ENCODE measurements at regions not wholly inside any gene's neighbourhood (a gene's known extent, or its start where the extent isn't known, plus 50 kb on each side); places are given as distances from the start of the nearest gene placed in this dataset.

DNA sequence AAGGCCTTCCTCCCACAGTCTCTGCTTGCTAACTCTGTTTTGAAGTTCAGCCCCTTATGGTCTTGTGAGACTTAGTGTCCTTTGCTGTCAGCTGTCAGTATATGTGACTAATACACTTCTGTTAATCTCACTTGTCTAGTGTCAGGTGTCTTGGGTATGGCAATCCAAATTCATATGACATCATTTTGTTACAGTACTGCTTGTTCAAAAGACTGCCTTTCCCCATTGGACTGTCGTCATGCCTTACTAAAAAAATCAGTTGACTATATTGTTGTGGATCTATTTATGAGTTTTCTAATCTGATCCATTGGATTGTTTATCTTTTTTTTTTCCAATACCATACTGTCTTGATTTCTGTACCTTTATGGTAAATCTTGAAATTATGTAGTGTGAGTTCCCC lies 611.4 kb upstream of the HS6ST1 start:
- no peak overlapping the region for H3K4me3 ChIP-seq (ENCODE audit: low read depth, low read length)
- TF ChIP-seq CTCF (IDR thresholded peaks at IDR 0.05; ENCODE audit: insufficient read depth, low read length) = no peak
- DNase-seq (ENCODE audit: low read depth) = no peak

GRCh38 chr2:128940378-128940777 lies 621.7 kb upstream of the HS6ST1 start:
- H3K4me3 ChIP-seq (ENCODE audit: low read depth, low read length) = no peak overlapping the region
- no peak for TF ChIP-seq CTCF (IDR thresholded peaks at IDR 0.05; ENCODE audit: insufficient read depth, low read length)
- DNase-seq (ENCODE audit: low read depth) = no peak

DNA sequence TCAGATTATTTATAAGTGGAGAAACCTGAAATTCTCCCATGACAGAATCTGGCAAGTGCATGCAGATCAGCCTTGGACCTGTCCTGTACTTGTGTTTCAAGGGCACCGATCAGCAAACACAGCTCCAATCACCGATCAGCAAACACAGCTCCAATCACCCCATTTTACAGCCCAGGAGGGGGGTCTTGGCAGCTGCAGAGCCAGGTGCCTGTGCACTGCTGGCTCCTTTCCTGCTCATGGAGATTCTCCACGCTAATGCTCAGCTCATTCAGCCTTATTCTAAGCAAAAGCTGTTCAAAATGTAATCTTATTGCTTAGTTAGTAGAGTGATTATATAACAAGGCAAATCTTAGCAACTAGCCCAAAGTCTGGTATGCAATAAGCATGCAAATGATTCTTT lies 623.1 kb upstream of the HS6ST1 start:
- DNase-seq (ENCODE audit: low read depth) = no peak
- no peak overlapping the region for H3K4me3 ChIP-seq (ENCODE audit: low read depth, low read length)
- no peak for TF ChIP-seq CTCF (IDR thresholded peaks at IDR 0.05; ENCODE audit: insufficient read depth, low read length)

- no peak for TF ChIP-seq CTCF (IDR thresholded peaks at IDR 0.05; ENCODE audit: insufficient read depth, low read length)
- no peak overlapping the region for H3K4me3 ChIP-seq (ENCODE audit: low read depth, low read length)
- no peak for DNase-seq (ENCODE audit: low read depth)
These were observed 630.7 kb upstream of the HS6ST1 start for GRCh38 chr2:128949360-128949759.

DNA sequence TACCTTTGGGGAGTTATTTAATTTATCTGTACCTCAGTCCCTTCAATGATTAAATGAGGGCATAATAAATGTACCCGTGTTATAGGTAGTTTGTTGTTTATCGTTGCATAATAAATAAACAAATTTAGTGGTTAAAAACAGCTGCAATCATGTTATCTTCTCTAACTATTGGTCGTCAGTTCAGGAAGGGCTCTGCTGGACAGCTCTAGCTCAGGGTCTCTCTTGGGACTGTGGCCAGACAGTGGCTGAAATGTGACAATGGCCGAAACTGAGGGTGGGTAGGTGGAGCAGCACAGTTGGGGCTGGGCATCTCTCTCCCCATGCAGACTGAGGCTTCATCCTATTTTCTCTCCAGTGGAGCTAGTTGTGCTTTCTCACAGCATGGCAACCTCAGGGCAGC lies 632.1 kb upstream of the HS6ST1 start:
- no peak for DNase-seq (ENCODE audit: low read depth)
- no peak for TF ChIP-seq CTCF (IDR thresholded peaks at IDR 0.05; ENCODE audit: insufficient read depth, low read length)
- H3K4me3 ChIP-seq (ENCODE audit: low read depth, low read length) = no peak overlapping the region

DNA sequence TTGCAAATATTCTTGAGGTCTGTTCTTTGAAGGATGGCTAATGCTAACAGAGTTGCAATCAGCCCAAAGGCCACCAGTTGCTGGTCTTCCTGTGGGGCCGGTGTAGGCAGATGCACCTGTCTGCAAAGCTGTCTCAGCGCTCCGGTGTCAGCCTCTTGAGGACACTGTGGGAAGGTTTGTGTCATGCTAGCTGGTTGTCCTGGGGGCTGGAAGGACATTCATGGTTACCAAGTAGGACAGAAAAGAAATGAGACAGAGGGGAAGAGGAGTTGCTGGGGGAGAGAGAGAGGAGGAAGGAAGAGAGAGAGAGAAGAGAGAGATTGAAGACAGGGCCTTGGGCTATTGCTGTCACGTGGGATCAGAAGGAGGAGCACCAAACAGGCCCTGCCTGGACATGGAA lies 639.6 kb upstream of the HS6ST1 start:
- no peak overlapping the region for H3K4me3 ChIP-seq (ENCODE audit: low read depth, low read length)
- DNase-seq (ENCODE audit: low read depth) = no peak
- no peak for TF ChIP-seq CTCF (IDR thresholded peaks at IDR 0.05; ENCODE audit: insufficient read depth, low read length)

GRCh38 chr2:128967646-128968045 lies 649.0 kb upstream of the HS6ST1 start:
- no peak for DNase-seq (ENCODE audit: low read depth)
- TF ChIP-seq CTCF (IDR thresholded peaks at IDR 0.05; ENCODE audit: insufficient read depth, low read length) = no peak
- H3K4me3 ChIP-seq (ENCODE audit: low read depth, low read length) = no peak overlapping the region

Measured in fibroblast of the aortic adventitia (primary cell).